Hepatocyte (in vitro differentiated cells): ENCODE measurements at regions not wholly inside any gene's neighbourhood (a gene's known extent, or its start where the extent isn't known, plus 50 kb on each side); places are given as distances from the start of the nearest gene placed in this dataset.

Experiments
- EZH2phosphoT487 ChIP-seq: fragments of 200-600 bp; sonication (generic); IDR thresholded peaks from one replicate; pipeline ENCODE4 v1.6.1; 2018; ENCODE audit warnings: antibody characterized with exemption, mild to moderate bottlenecking, low read depth, moderate library complexity; ENCODE audit not compliant: unreplicated experiment, severe bottlenecking
- TF ChIP-seq, protein P1 (sequence below): fragments of 200-600 bp; sonication (generic); IDR thresholded peaks from 2 replicates; pipeline ENCODE4 v1.5.1; 2016; ENCODE audit warnings: antibody characterized with exemption, mild to moderate bottlenecking; ENCODE audit not compliant: poor library complexity

DNA sequence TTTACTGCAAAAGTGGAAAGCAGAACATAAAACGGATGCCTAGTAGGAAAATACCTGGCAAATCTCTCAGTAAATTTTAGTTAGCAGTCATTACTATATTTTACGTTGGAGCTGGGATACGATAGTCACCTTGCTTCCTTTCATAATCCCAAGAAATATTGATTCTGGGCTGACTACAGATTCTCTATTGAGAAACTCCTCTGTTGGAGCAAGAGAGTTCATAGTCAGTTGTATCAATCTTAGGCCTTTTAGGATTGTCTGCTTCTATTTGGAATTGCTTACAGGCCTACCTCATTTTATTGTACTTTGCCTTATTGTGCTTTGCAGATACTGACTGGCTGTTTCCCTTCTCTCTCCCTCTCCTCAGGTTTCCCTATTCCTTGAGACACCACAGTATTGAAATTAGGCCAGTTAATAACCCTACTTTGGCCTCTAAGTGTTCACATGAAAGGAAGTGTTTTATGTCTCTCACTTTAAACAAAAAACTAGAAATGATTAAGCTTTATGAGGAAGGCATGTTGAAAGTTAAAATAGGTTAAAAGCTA is 233.7 kb upstream of the TARS1 start:
- TF ChIP-seq, protein P1, sequence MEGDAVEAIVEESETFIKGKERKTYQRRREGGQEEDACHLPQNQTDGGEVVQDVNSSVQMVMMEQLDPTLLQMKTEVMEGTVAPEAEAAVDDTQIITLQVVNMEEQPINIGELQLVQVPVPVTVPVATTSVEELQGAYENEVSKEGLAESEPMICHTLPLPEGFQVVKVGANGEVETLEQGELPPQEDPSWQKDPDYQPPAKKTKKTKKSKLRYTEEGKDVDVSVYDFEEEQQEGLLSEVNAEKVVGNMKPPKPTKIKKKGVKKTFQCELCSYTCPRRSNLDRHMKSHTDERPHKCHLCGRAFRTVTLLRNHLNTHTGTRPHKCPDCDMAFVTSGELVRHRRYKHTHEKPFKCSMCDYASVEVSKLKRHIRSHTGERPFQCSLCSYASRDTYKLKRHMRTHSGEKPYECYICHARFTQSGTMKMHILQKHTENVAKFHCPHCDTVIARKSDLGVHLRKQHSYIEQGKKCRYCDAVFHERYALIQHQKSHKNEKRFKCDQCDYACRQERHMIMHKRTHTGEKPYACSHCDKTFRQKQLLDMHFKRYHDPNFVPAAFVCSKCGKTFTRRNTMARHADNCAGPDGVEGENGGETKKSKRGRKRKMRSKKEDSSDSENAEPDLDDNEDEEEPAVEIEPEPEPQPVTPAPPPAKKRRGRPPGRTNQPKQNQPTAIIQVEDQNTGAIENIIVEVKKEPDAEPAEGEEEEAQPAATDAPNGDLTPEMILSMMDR = no peak
- TF ChIP-seq EZH2phosphoT487 = no peak
